NCI-H146 treated with DMSO at 0.1 percent for 48 hours (cell line): ENCODE measurements at regions not wholly inside any gene's neighbourhood (a gene's known extent, or its start where the extent isn't known, plus 50 kb on each side); places are given as distances from the start of the nearest gene placed in this dataset.

Experiments
- DNase-seq: peaks from one replicate; lab custom pipeline; 2025; ENCODE audit not compliant: unreplicated experiment; lab: John Stamatoyannopoulos, UW

- no peak for DNase-seq
These were observed 61.9 kb upstream of the PTPRZ1 start for GRCh38 chr7:121810831-121811672.

DNA sequence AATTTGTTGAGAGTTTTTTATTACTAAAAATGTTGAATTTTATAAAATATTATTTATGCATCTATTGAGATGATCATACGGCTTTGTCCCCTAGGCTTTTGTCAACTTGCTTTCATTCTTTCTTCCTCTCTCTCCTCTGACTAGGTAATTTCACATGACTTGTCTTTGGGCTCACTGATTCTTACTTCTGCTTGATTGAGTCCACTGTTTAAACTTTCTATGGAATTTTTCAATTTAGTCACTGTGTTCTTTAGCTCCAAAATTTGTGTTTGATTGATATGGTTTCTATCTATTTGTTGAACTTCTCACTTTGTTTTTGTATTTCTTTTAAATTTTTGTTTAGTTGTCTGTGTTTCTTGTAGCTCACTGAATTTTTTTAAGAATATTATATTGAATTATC is 65.9 kb upstream of the PTPRZ1 start:
- DNase-seq, result no peak

DNA sequence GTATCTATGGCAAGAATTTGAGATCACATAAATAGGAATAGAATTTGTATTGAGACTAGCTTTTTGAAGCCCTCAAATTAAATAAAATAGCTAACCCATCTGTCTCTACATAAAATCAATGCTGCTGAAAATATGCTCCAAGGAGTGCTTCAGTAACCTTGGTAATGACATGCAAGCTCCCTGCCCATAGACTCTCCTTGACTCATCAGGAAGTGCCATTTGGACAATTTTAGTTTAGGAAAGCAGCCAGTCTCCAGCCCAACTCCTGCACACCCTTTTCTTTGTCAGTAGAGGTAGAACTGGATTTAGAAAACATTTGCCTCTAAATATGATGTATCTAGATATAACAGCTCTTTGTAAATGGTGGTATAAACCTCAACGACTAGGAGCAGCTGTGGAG is 69.9 kb upstream of the PTPRZ1 start:
- peak; percentile 13 for DNase-seq

DNA sequence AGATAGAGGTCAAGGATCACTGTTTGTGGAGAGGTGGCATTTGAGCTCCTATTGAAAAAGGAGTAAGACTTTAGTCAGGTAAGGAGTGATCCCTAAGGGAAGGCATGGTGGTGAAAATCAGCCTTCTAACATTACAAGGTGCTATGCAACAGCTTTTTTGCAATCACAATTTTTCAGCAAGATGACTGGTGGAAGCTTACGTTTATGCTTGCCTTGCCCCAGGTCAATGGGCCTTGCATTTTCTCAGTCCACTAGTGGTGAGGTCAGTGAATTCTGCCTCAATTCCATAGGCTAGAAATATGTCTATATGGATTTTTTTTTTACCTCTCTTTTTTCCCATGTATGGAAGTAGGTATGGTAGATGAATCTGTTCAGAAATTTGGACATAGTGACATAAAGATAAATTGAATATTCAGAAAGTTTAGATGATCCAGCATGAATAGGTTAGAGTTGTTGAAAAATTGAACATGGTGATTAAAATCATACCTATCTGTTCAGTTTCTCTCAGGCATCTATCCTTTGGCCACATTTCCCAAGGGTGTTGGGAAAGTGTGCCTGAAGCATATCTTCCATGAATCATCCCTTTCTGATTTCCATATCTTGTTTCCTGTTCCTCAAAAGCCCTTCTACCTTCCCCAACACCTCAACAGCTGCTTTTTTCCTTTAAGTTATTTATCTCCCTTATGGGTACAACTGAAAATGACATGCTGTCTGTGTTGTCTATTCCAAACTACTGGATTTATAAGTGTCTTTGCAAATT is 71.9 kb upstream of the PTPRZ1 start:
- DNase-seq, result no peak

GRCh38 chr7:121798896-121799295 is 74.1 kb upstream of the PTPRZ1 start:
- no peak for DNase-seq

DNA sequence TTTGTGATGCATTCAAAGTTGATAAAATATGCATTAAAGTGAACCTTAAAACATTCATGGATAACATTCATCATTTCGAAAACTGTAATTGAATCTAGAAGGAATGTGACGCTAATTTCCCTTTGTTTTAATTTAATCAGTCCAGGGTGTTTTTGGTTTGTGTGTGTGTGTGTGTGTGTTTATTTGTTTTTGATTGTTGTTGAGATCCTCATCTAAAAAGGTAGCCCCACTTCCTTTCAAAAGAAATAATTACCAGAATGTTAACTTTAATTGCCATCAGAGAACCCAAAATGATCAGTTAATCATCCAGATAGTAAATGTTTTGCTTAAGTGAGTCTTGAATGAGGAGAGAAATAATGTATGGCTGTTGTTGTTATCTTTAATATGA is 74.5 kb upstream of the PTPRZ1 start:
- DNase-seq, result no peak

- DNase-seq, result no peak
These were observed 75.1 kb upstream of the PTPRZ1 start for GRCh38 chr7:121797657-121798452.

- DNase-seq, result no peak
These were observed 75.9 kb upstream of the PTPRZ1 start for GRCh38 chr7:121796936-121797656.

GRCh38 chr7:121796381-121796780 is 76.6 kb upstream of the PTPRZ1 start:
- DNase-seq, result no peak

DNA sequence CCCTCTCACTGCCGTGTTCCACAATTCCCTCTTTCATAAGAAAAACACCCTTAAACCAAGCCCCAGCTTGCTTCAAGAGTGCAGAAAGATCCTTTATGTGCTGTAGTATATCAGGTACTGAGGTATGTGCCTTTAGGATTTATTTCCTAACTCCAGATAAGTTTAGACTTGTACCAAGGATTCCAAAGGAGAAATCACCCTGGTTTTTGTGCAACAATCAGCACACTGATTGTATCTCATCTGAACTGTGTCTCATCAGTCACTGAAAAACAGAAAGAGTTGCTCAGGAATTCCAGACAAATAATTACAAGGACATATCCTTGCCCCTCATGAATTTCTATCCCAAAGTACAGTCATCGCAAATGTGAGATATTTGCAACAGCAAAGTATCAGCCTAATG is 77.2 kb upstream of the PTPRZ1 start:
- no peak for DNase-seq

DNA sequence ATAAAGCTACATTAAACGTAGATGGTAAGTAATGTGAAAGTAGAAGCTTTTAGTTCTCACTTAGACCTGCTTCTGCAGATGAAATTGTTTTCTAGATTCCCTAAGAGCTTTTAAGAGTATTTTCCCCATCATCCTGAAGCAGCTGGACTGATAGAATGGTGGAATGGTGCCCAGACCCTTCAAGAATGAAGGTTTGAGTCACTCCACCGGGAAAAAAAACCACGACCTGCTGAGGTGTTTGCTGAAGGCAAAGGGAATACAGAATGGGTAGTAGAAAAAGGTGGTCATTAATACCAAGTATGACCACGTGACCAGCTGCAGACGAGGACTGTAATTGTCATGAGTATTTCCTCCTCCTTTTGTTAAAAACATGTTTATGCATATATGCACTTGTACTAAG is 79.2 kb upstream of the PTPRZ1 start:
- no peak for DNase-seq

- no peak for DNase-seq
These were observed 95.3 kb upstream of the PTPRZ1 start for GRCh38 chr7:121777672-121778071.

DNA sequence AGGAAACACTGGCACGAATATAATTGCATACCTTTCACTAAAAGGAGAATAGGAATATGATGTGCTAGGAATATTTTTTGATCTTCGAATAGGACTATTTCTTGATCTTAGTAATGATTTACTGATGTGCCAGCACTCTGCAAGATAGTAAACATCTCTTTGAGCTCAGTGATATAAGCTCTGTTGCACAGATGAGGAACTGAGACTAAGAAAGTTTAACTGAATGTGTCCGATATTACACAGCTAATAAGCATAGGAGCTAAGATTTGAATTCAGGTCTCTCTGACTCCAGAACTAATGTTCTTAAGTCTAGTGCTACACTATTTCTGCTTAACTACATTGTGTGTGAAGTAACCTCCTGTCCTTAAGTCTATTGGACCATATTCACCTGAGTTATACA is 98.4 kb upstream of the PTPRZ1 start:
- DNase-seq, result no peak

DNA sequence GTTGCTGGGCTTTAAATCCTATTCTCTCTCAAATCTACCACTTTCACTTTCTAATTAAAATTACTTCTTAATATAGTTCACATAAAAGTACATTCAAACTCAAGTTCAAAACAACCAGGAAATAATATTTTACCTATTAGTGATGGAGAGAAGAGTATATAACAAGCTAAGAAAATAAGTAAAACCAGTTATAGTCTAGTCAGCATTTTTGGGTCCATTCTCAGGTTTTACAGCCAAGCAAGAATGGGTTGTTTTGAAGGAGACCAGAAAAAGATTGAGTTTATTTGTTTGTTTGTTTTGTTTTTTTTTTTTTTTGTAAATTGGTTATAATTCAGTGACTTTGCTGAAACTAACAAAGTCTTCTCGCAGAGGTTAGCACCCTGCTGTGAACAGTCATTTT is 106.3 kb upstream of the PTPRZ1 start:
- no peak for DNase-seq

- DNase-seq, result no peak
These were observed 111.6 kb upstream of the PTPRZ1 start for GRCh38 chr7:121761399-121761798.

DNA sequence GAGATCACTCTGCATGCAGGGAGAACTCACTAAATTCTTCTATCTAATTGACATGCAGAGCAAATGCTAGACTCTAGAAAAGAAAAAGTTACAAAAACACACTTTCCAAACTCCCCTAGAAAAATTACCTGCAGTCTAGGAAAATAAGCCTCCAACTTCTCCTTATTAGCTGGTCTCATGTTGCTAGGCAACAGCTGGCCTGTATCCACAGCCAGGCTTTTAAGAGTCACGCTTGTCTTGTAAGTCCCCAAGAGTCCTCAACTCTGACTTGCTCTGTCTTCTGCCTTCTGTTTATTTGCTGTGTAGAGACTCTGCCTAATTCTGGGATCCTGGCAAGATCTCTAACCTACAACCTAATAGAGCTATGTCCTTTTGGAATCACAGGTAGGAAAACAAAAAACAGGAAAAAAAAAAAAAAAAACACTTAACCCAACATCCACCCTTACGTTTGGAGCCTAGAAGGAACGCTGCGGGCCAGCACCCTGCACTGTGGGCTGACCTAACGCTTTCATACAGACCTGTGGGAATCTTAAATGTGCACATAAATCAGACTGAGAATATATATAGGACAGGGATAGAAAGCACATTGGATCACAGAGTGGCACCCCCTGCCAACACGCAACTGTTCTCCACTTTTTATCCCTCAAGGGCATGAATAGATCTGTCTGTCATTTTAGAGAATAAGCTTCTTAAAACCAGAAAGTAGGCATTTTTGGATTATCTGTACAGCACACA is 117.0 kb upstream of the PTPRZ1 start:
- peak; percentile 8 for DNase-seq

- DNase-seq, result no peak
These were observed 117.7 kb upstream of the PTPRZ1 start for GRCh38 chr7:121755286-121755685.

DNA sequence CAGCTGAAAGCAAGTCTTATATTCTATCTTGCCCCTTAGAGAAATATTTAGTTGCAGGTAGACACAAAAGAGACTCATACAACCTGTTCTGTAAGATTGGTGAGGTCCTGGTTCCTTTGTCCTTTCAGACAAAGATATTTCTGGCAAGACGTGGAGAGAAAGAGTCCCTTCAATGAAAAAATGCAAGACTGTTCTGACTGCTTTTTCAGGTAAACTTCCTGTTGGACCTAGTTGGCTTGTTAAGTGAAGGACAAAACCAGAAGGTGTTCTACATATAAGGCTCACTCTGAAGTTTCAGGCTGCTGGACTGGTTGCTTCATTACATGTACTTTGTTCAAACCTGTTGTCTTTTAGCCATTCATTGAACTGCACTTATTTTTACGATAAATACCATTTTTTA is 119.0 kb upstream of the PTPRZ1 start:
- DNase-seq, result no peak

DNA sequence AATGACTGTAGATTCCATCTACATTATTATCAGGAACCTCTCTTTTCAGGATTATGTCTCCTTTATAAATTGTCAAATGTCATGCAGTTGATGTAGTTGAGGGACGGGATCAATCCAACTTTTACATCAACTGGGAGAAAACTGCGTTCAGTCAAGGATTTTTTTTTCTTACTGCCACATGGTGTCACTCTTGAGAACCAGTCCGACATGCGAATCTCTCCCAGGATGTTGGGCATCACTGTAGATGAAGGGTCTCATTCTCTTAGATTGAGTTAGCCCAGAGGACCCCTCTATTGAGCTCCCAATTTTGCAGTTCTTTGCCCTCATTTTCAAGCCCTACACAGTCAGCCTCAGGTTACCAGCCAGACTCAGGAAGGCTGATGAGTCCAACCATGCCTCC is 120.3 kb upstream of the PTPRZ1 start:
- peak; percentile 30 for DNase-seq

DNA sequence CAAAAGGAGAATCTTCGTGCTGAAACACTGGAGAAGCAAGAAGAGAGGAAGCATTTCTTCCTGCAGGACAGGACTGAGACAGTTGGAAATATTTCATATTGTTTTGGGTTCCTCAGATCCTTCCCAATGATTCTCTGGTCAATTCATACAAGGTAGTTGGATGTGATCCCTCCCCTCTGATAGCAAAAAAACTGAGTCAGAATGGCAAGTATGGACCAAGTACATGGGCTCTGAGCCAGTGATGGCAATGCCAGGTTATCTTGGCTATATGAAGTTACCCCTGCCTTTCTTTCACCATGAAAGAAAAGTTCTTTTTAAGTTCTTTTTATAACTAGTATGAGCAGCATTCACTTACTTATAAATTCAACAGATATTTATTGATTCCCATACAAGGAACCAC is 124.4 kb upstream of the PTPRZ1 start:
- no peak for DNase-seq
